SKM-1 (cell line): ENCODE measurements at regions not wholly inside any gene's neighbourhood (a gene's known extent, or its start where the extent isn't known, plus 50 kb on each side); places are given as distances from the start of the nearest gene placed in this dataset.
A peak's percentile ranks its signal among the peaks of the same experiment; 100 is the strongest.

ENCODE experiments used
- DNase-seq: peaks from one replicate; lab custom pipeline; 2025; ENCODE audit not compliant: unreplicated experiment; lab: John Stamatoyannopoulos, UW

DNA sequence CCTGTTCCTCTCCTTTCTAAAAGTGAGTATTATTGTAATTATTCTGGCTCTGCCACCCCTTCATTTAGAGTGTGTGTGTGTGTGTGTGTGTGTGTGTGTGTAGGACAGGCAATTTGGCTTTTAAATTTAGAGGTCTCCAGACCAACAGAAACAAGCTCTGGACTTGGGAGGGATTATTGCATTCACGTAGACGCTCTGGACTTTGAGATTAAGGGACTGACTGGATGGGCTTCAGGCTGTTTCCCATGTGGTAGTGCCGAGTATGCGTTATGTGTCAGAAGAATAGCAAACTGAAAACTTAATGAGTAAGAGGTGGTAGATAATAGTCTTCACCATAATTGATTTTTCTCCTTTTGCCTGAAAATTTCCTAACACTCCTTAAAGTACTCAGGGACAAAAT, 281.9 kb downstream of the USP25 start:
- DNase-seq = no peak

DNA sequence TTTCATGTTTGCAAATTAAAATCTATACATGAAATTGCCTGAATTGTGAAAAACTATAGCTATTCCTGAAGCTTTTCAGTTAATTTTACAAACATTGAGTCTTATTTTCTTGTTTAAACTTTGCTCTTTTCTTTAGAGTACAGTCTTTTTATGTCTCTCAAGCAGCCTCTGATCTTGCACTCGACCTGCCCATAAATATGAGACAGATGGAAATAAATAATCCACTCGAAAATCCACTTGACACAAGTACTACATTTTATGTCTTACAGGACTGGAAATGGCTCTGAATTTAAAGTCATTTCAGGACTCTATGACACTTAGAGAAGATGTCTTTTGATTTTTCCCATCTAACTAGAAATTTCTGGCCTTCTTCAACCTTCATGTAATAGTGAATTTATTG, 283.8 kb downstream of the USP25 start:
- no peak for DNase-seq

DNA sequence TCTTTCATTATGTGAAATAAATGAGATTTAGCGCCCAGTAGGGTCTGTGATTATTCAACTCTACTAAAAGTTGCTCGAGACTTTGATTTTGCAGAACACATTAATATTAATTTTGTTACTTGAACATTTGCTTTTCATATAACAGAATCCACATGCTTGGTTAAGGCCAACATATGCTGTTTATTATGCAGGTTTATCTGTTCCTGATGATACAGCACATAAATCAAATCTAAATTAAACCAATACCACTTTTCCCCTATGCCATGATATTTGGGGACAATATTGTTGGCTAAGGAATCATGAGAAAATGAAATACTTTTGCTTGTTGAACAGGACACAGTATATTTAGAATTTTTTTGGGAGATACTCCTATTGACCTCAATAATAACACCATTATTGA, 291.1 kb downstream of the USP25 start:
- DNase-seq = no peak

DNA sequence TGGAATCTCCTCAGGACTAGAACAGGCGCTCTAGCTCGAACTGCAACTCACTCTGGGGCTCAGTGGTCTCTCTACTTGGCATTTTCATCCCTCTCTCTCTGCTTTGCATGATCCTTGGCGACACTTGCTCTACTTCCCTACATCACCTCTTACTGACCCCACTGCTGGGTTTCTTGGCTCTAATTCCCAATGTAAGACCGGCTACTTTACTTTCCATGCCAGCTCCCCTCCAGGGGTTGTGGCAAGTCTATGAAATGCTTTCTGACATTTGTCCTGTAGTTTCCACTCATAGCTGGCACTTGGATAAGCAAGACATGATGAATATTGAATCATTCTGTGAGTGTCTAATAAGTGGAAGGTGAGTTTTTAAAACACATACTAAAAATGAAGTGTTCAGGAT, 292.3 kb downstream of the USP25 start:
- DNase-seq = no peak

DNA sequence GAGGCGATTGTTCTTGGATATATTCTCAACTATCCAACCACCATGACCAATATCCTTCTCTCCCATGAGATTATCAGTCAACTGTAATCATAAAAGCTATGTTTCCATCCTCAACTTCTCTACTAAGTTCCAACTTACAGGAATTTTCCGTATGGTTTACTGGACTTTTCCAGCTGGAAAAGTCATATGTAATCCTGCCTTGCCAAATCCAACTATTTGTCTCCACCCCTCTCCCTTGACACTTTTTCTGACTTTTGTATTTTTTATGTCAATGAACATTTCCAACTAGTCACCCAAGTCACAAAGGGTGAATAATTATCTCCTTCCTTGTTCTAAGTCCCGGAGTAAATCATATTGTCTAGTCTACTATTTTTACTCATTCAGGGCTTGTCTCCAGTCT, 293.1 kb downstream of the USP25 start:
- no peak for DNase-seq

DNA sequence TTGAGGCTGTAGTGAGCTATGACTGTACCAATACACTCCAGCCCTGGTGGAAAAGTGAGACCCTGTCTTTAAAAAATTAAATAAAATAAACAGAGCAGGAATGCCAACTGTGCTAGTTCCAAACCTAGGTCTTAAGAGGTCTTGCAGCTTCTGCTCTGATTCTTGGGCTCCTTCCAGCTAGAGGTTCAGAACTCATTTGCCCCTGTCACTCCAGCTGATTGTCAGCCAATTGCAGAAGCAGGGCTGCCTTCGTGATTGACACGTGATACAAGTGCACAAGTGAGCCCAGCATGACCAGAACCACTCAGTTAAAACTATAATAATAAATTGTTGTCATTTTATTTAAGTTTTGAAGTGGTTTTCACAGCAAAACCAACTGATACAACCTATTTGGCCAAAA, 298.4 kb downstream of the USP25 start:
- no peak for DNase-seq

DNA sequence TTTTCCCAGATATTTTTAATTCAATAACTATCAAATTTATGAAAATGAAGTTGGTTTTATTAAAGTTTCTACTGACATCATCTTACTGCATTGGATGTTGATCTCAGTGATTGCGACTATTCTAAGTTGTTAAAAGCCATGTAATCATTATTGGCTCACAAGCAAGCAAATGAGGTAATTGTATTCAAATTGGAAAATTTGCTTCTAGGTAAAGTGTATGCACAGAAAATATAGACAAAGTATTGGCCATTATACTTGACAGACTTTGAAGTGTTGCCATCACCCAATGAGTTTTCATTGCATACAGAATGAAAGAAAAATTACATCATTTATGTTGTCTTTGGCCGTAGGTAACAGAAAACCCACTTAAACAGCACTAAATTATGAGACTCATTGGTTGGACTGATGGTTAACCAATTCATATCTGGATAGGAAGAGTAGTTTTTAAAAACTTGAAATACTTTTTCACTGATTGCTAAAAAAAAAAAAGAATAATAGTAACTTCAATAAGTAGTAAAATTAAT, 299.2 kb downstream of the USP25 start:
- DNase-seq = no peak

DNA sequence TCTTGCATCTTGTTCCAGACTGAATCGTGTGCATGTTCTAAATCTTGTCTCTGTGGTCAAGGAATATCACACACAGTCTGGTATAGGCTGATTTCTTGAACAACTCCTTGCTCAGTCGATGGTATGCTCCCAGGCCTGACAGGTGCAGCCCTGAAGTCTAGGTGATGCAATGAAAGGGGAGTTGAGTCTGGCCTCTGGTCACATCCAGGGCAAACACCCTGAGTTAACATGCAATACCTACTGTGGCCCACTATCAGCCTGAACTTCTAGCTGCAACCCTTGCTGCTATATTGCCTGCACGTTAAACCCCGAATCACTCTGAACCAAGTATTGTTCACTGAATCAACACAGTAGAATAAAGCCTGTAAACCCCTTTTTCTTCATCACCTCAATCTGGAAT, 303.4 kb downstream of the USP25 start:
- DNase-seq = no peak

DNA sequence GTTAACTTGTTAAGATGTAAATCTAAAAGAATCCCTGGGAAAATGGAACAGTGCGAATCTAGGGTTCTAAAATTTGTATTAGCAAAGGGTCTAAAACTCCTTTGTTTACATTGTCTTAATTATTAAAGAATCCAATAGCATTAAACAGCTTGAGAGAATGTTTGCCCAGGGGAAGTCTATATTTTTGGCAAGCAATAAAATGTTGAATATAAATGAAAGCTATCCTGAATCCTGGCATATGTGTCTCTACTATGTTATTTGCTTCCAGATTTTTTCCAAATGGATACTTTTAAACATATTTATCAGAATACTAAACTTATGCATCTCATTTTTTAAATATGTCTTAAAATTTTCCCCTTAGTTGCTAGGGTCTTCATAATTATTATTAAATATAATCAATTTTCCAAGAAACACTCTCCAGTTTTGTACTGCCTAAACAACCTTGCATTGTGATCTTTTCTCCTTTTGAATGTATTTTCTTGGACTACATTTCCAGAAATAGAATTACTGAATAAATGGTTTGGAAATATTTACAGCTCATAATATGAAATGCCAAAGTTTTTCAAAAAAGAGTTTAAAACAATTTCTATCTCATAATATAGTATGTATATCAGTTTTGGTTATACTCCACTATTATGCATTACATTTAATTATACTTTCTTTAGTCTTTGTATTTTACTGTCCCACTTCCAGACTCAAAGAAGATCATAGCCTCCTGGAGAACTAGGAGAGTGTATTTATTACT, 304.8 kb downstream of the USP25 start:
- DNase-seq = no peak

DNA sequence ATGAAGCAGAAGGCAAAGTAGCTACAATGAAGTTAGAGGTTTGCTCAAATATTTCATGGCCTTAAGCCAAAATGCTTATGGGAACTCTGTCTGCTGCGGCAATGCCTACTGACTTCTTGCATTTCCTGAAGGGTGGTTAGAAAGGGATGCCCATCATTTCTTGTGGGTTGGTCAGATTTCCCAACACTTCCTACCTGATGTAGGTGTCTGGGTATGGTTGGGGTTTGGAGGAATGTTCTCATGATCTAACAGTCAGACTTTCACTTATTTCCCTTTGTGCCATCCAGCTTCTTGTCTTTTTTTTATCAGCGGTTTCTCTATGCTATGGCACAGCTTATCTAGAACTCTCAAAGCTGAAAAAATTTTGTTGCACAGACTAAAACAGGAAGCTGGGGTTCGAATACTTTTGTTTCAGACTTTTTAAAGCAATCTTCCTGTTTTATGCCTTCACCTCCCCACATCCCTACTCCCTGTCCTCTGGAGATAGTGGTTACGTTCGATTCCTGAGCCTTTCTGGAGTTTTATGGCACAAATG, 307.7 kb downstream of the USP25 start:
- DNase-seq = peak; percentile 46

DNA sequence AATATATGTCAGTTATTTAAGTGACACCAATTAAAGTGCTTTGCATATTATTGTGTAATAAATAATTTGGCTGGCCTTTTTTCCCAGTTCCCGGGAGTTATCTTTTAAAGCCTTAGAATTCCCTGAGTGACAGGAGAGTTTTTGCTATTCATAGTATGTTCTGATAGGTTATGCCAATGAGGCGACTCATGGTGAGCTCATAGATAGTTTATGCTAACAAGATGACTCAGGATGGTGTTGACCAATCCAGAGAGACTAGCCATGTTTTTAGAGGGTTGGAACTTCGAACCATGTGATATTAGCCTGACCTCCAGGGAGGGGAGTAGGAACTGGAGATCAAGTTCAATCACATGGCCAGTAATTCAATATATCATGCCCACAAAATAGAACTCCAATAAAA, 310.8 kb downstream of the USP25 start:
- no peak for DNase-seq

DNA sequence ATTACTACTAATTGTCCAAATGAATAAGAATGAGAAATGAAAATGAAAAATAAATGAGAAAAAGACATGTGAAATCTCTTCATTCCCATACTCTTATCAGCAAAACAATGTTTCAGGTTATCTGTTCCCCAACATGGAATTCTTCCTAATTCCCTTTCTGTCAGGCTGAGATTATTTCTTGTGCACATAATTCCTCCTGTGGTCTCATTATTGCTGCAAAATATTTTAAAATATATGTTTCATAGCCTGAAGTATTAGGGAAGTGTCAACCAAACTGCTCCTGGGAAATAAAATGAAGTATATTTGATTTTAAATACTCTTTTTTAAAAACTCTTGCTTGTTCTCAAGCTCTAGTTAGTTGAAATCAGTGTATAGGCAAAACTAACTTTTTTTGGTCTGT, 314.9 kb downstream of the USP25 start:
- DNase-seq = no peak

DNA sequence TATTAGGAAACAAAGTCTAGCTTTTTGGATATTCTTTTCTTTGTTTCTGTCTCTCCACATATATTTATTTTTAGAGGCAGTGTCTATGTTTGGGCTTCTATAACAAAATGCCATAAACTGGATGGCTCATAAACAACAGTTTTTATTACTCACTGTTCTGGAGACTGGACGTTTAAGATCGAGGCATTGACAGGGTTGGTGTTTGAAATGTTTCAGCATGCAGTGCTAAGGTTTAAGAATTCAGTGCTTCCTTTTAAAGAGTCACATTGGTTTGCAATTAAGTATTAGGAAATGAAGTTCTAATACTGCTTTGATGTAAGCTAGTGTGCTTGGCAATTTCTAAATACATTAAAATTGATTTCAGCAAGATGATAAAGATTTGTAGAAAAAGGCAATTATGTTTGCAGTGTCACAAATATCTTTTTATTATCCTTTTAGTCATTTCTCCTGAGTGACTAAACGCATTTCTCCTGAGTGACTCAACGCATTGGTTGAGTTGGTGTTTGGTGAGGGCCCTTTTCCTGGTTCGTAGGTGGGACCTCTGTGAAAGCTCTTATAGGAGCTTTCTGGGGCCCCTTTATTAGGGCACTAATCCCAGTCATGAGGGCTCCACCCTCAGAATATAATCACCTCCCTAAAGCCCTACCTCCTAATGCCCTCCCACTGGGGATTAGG, 317.0 kb downstream of the USP25 start:
- no peak for DNase-seq

DNA sequence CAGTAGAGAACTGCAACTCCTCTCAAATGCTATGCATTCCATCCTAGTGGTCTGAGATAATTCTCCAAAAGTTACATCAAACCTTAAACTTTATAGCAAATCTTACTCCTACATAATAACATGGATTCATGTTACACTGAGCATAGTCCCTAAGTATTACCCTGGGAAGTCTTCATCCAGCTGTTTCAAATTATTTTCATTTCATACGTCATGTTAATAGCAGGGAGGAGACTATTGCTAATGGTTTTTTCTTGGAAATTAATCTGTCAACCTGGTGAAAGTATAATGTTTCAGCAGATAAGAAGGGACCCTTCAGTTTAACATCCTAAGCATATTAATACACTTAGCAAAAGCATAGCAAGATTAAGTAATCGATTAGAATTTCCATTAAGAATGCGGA, 318.1 kb downstream of the USP25 start:
- DNase-seq = no peak

DNA sequence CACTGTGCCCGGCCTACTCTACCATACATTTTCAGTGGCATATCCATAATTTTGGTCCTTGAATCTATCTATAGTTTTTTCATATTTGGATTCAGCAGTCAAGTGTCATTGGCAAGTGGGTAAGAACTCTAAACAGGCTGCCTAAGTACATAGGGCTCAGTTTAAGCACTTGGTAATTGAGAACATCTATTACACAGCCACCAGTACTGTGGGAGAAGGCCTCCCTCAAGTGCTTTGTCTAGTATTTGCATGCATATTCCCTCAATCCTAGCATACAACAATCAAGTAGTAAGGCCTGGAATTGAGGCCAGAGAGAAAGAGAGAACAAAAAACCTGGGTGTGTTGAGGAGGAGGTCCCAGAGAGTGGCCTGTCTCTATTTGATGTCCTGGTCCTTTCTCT, 325.2 kb downstream of the USP25 start:
- no peak for DNase-seq

DNA sequence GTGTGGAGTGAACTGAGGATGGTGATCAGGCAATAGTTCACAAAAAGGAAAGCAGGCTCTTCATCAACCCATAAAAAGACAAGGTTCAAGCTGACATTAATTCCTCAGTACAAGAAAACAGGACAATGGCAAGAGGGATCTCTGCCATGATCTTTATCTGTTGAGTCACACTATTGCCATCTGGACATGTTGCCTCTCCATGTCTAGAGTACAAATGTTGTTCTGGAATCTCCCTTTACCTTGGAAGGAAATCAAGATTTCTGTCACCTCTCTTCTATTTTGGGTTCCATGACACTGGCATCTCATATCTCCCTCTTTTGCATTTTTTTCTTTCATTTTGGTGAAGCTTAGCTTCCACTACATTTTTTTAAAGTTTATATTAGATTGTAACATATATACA, 329.1 kb downstream of the USP25 start:
- no peak for DNase-seq

DNA sequence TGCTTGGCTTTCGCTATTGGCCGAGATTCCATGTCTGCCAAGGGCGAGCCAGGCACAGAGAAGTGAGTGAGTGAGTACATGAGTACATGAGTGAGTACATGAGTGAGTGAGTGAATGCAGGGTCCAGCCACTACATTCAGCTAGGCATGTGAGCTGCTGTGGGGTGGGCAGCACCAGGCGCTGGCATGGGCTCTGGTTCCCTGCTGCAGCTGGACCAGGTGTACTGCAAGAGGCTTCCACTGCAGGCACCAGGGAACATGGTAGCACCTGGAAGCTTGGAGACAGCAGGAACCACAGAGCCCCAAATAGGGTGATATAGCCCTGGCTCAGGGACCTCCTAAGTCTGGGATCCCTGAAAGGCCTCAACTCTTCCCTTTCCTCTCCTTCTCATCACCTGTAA, 330.2 kb downstream of the USP25 start:
- no peak for DNase-seq

DNA sequence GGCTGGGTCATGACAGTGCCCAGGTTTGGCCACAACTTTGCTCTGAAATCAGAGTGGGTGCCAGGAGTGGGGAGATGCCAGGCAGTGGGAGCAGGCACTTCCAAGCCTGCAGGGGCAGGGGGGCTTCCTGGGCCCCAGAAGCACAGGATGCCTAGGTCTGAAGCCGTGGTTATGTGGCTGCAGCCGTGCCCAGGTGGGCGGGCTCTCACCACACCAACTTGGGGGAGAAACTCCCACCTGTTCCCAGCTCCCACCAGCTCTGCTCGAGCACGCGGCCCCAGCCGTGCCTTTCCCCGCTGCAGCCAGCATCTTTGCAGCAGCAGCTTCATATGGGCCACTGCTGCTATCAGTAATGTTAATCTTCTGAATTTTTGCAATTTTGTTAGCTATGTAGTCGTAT, 331.4 kb downstream of the USP25 start:
- no peak for DNase-seq

DNA sequence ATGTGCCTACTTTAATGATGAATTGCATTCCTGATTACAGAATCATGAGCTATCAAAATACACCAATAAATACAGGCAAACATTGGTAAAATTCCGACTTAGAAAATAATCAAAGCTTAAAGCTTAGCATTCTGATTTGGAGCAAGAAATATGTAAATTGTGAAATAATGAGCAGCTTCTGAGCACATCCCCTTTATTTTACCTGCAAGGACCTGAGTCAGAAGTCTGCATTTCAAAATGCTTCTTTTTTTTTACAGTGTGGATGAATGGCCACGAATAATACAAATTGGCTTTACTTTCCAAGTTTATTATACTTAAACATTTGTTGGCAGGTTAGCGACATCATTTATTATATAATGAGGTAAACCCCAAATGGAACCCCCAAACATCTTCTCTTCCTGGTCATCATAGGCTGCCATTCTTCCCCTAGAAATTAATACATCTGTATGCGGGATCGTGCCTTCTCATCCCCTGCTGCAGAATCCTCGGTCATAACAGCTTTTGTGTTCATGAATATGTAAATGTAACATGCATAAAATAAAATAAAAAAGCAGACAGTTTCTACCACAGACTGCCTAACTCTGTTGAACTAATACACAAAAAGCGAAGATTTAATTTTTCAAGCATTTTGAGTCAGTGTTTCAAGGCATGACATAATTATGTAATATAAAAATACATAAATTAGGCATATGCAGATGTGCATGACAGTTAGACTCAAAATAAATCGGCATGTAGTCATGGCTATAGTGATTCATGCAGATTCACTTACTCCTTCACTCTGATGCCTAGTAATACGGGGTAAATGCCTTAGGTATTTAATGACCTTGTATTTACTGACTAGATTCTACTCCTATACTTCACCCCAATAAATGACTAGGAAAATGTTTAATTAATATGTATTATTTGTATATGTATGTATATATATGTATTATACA, 339.7 kb downstream of the USP25 start:
- DNase-seq = no peak

DNA sequence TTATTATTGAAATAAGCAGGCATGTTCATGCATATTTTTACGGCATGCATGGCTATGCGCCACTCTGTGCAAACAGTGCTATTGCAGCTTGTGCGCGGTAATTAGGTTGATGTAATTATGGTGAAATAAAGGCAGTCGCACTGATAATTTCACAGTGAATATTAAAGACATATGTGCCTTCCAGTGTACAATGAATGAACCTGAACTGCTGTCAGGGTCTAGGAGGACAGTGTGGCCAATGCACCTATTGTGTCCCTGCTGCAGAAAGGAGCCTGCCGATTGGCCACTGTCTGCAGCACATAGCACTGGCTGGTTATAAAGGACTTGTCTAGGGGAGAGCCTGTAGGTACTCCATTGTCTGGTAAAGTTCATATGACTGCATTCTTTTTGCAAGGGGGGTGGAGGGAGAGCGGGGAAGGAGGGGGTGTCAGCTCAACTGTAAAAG, 340.4 kb downstream of the USP25 start:
- no peak for DNase-seq

DNA sequence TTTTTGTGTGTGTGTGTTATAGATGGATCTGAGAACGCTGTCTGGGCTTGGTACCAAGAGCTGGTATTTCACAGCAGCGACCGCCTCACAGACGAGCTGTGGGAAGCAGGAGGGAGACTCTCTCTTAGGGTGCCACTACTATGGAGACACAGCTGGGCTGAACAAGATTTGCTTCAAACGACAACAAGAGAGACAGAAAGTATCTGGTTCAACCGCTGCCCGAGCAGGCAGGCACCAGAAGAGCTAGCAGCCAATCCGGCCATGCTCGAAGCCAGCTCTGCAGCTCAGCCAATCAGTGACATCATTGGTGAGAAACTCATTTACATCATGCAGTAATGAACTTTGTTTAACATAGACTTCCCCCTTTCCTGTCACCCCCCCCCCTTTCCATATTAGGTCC, 341.3 kb downstream of the USP25 start:
- DNase-seq = no peak
